Pancreas (tissue), 10 donors: ENCODE measurements at regions not wholly inside any gene's neighbourhood (a gene's known extent, or its start where the extent isn't known, plus 50 kb on each side); places are given as distances from the start of the nearest gene placed in this dataset.

Experiments used
- ATAC-seq, 4 donors: fragments of 200-7000 bp; cut with Tn5 transposase; one replicate each; pipeline versions ENCODE4 v1.8.0 to v1.9.1; 2020; ENCODE audit warnings: mild to moderate bottlenecking in 4 of 4, moderate library complexity in 4 of 4
- DNase-seq, 6 donors: peaks; one replicate each; pipeline ENCODE4 v3.0.0-alpha.2; 2020
- FAIRE-seq: peaks from 2 replicates; lab custom pipeline; 2012; peaks lifted over from hg19 to GRCh38; lab: Jason Lieb, UNC
- H3K27ac ChIP-seq, 4 donors: fragments of 200-600 bp; sonication (generic); 1 replicate in 3 of 4; 2 replicates in 1 of 4; pipeline versions ENCODE4 v1.5.0 to v1.8.0; 2020
- H3K27me3 ChIP-seq, 4 donors: fragments of 200-600 bp; one replicate each; pipeline ENCODE4 v1.8.0; 2021
- H3K36me3 ChIP-seq, 3 donors: fragments of 200-600 bp; sonication (generic) in 1 of 3; one replicate each; pipeline versions ENCODE4 v1.5.0 to v1.8.0; 2020 to 2021
- H3K4me1 ChIP-seq, 3 donors: fragments of 200-600 bp; one replicate each; pipeline ENCODE4 v1.8.0; 2021
- H3K4me3 ChIP-seq, 4 donors: fragments of 200-600 bp; sonication (generic) in 2 of 4; one replicate each; pipeline versions ENCODE4 v1.5.0 to v1.8.0; 2020 to 2021
- H3K9me3 ChIP-seq, 4 donors: fragments of 200-600 bp; one replicate each; pipeline ENCODE4 v1.8.0; 2021
- whole genome bisulfite sequencing, 2 donors: extraction: QIAGEN DNeasy Blood & Tissue Kit; methylation state at CpG; one replicate each; pipeline ENCODE4 v1.1.7; 2013; 5-methylcytosine and 5-hydroxymethylcytosine counted together
- intact Hi-C, 3 donors: fragments of 100-400 bp; cut with DNase I; formaldehyde crosslinking; loops; one replicate each; pipeline versions ENCODE4 v1.11.1 to v1.14.2; 2022
- TF ChIP-seq, protein P1 (sequence below), 4 donors: fragments of 200-600 bp; sonication (generic) in 3 of 4; IDR thresholded peaks; one replicate each; pipeline versions ENCODE4 v1.5.0 to v1.8.0; 2021; ENCODE audit warnings: antibody characterized with exemption in 4 of 4
- donor health status: healthy with polysubstance abuse.
- donor health status: DM: no; HTN: no; CAD: no; lungs with moderate emphysema.
- donor health status: DM: no; HTN: no; CAD: no.
- donor health status: control.
- donor health status: control.
- donor health status: Bipolar disorder and iron deficiency.
- donor health status: DM: yes; HTN: yes; CAD: no.
- donor health status: DM: no; HTN: no; CAD: no.
- donor health status: DM: no; HTN: no; CAD: no.
- donor health status: DM: yes; HTN: yes; CAD: no.

DNA sequence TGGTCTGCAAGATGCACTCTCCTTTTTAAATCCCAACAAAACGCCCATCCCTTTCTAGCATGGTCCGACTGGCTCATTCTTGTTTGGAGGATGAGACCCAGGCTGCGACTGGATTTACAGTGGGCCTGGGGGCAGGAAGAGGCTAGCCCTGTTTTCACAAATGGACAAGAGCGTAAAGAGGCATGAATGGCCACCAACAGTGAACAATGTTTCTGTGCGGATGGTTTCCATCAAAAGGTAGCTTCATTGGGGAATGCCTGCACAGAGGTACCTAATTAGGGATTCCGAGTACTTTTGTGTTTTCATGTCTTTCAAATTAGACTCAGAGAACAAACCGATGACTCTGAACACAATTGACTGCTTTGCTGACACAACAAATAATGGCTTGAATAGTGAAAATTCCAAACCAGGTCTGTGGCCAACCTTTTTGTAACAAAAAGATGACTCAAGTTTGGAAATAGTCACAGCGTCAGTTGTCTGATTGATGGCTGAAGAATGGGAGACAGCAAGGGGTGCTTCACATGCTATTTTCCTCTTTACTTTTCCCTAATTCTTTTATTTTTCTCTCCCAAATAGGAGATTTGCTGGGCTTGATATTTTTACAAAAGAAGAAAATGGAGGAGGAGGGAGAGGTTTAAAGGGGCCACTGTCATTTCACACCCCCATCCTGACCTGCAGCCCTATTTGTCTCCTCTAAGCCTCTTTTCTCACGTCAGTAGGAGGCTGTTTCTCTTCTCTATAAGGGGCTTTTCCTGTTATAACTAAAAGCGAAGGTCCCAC lies 208.1 kb upstream of the S1PR3 start:
- no peak for DNase-seq
- Histone ChIP-seq H3K4me1 (no peaks in the 10 kb centered on the region), H3K4me3 (no peak overlapping the region), H3K27me3 (no peaks in the 10 kb centered on the region), H3K27ac (no peak overlapping the region), H3K36me3 (no peaks in the 10 kb centered on the region), H3K9me3 (no peaks in the 10 kb centered on the region)
- intact Hi-C loops: no loop called here
- no peak for ATAC-seq
- WGBS, 2 donors: 73 to 74% methylated on average over 10 of the region's 10 CpGs
- no peak for FAIRE-seq
- TF ChIP-seq, protein P1, sequence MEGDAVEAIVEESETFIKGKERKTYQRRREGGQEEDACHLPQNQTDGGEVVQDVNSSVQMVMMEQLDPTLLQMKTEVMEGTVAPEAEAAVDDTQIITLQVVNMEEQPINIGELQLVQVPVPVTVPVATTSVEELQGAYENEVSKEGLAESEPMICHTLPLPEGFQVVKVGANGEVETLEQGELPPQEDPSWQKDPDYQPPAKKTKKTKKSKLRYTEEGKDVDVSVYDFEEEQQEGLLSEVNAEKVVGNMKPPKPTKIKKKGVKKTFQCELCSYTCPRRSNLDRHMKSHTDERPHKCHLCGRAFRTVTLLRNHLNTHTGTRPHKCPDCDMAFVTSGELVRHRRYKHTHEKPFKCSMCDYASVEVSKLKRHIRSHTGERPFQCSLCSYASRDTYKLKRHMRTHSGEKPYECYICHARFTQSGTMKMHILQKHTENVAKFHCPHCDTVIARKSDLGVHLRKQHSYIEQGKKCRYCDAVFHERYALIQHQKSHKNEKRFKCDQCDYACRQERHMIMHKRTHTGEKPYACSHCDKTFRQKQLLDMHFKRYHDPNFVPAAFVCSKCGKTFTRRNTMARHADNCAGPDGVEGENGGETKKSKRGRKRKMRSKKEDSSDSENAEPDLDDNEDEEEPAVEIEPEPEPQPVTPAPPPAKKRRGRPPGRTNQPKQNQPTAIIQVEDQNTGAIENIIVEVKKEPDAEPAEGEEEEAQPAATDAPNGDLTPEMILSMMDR (IDR thresholded peaks at IDR 0.05): no peak

DNA sequence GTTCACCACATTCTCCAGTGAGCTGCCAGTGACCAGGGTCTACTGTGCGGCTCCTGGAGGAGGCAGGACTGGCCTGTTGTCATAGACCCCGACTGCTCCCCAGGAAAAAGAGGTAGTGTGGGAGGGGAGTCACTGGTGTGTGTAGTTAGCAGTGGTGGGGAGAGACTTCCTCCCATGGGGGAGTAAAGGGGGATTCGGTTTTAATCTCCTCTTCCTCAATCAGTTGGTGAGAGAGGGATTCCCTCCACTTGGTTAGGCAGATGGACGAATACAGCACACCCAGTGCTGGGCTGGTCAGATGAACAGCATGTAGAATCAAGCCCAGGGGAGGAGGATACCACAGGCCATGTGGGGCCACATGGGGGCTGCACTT lies 207.6 kb upstream of the S1PR3 start:
- Histone ChIP-seq H3K36me3 (no peaks in the 10 kb centered on the region), H3K9me3 (no peaks in the 10 kb centered on the region), H3K27me3 (no peaks in the 10 kb centered on the region), H3K27ac (no peak overlapping the region), H3K4me1 (no peaks in the 10 kb centered on the region), H3K4me3 (no peak overlapping the region)
- ATAC-seq (no peak), DNase-seq (no peak), FAIRE-seq (no peak)
- intact Hi-C loops: no loop called here
- TF ChIP-seq, protein P1 (IDR thresholded peaks at IDR 0.05): no peak
- WGBS, 2 donors: 66 to 69% methylated on average over 4 of the region's 4 CpGs

DNA sequence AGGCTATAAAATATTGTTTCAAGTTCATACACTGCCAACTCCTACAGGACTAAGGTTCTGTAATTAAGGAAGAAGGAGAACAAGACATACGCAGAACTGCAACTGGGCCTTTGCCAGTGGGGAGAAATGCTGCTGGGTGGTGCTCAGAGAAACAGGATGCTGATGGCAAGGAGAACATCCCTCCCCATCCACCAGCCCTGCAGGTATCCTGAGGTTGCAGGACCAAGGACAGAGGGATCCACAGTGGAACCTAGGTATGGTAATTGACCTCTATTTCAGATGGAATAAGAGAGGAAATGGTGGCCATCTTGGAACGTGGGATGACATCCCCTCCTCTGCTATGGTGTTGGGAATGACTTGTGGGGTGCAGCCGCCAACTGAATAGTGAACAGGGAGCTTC lies 206.3 kb upstream of the S1PR3 start:
- intact Hi-C loops: no loop called here
- WGBS, 2 donors: 83 to 89% methylated on average over 3 of the region's 3 CpGs
- DNase-seq (no peak), ATAC-seq (no peak), FAIRE-seq (no peak)
- no peaks in the 10 kb centered on the region for H3K27me3 ChIP-seq
- H3K4me3 ChIP-seq: no peak overlapping the region
- TF ChIP-seq, protein P1 (IDR thresholded peaks at IDR 0.05): no peak
- no peaks in the 10 kb centered on the region for H3K9me3 ChIP-seq
- H3K36me3 ChIP-seq: no peaks in the 10 kb centered on the region
- no peak overlapping the region for H3K27ac ChIP-seq
- no peaks in the 10 kb centered on the region for H3K4me1 ChIP-seq

DNA sequence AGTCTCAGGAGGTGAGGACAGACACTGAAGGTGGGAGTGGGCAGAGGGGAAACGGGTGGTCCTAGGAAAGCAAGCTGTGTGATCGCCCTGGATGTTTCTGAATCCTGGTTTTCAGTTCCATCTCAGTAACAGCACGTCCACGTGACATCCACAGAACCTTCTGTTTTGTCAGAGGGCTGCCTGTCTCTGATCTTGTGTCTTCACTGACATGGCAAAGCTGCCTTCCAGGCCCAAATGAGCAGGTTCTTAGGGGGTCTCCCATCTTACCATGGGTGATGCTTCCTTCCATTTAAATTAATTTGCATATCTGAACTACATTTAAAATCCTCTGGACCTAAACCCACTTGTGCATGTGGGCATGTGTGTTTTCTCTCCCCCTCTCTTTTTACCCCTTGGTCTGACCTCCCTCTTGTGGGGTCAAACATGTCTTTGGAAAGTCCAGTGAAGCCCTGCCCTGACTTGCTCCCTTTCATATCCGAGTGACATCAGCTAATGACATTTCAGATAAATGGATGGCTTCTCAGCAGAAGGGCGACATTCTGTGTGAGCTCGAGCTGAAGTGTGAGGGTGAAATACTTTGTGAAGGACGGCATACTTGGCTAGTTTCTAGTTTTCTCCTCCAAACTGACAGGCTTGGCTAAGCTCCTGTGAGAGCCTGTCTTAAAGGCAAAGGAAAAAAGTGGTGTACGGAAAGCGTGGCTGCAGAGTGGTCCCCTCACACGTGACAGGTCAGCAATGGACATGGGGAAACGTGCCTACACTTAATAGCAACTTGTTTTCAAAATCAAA lies 204.8 kb upstream of the S1PR3 start:
- H3K27ac ChIP-seq: no peak overlapping the region
- no peak for DNase-seq
- no peaks in the 10 kb centered on the region for H3K9me3 ChIP-seq
- no peak for FAIRE-seq
- ATAC-seq: no peak
- no peaks in the 10 kb centered on the region for H3K4me1 ChIP-seq
- H3K36me3 ChIP-seq: no peaks in the 10 kb centered on the region
- TF ChIP-seq, protein P1 (IDR thresholded peaks at IDR 0.05): no peak
- H3K27me3 ChIP-seq: no peaks in the 10 kb centered on the region
- intact Hi-C loops: no loop called here
- 40 to 41% methylated on average over 12 of the region's 12 CpGs for WGBS, 2 donors
- no peak overlapping the region for H3K4me3 ChIP-seq

DNA sequence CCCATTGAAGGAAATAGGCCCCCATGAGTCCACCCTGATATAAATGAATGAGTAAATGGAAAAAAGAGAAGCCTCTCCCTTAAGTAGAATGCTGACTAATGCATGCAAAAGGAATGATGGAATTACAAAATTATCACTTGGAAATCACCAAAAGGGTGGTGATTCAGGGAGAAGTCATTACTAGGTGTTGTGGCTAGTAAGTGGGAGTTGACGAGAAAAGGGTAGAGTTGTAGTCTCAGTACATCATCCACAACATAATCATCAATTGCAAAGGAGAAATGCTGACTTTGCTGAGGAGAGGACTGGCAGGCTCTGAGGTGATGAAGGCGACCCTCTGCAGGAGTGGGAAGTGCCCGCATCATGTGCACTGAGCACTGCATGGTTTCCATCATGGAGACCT lies 201.5 kb upstream of the S1PR3 start:
- Histone ChIP-seq H3K36me3 (no peaks in the 10 kb centered on the region), H3K4me1 (no peaks in the 10 kb centered on the region), H3K9me3 (no peaks in the 10 kb centered on the region), H3K27ac (no peak overlapping the region), H3K4me3 (no peak overlapping the region), H3K27me3 (no peaks in the 10 kb centered on the region)
- DNase-seq: no peak
- 88 to 95% methylated on average over 3 of the region's 3 CpGs for WGBS, 2 donors
- FAIRE-seq: no peak
- TF ChIP-seq, protein P1 (IDR thresholded peaks at IDR 0.05): no peak
- intact Hi-C loops: loop anchor here in 1 of 3 donors (10.0 kb wide), 1 partner anchor 65 kb away; no protein-coding TSS in a partner anchor
- no peak for ATAC-seq
